C4-2B (cell line): ENCODE measurements at regions not wholly inside any gene's neighbourhood (a gene's known extent, or its start where the extent isn't known, plus 50 kb on each side); places are given as distances from the start of the nearest gene placed in this dataset.

Experiments used
- ZFX ChIP-seq: fragments of 450-650 bp; IDR thresholded peaks from 2 replicates; pipeline ENCODE4 v1.6.1; 2017
- TF ChIP-seq, protein P1 (sequence below): fragments of 450-650 bp; conservative IDR thresholded peaks from 2 replicates; pipeline ENCODE4 v1.5.1; 2017; ENCODE audit warnings: mild to moderate bottlenecking

DNA sequence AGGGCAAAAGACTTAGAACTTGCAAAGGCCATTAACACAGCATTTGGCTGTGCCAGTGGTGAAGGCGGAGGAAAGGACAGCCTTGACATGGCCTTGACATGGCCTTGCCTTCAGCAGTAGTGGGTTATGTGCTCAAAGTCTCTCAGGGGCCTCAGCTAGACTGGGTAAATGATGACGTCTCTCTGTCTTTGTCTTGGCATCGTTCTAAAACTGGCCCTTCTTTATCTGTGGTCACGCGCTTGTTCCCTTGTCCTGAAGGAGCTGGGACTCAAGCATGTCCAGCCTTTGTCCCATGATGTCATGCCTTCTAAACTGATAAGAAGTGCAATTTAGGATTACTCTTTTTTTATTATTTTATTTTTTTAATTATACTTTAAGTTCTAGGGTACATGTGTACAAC, 88.7 kb upstream of the ATP10B start:
- TF ChIP-seq, protein P1, sequence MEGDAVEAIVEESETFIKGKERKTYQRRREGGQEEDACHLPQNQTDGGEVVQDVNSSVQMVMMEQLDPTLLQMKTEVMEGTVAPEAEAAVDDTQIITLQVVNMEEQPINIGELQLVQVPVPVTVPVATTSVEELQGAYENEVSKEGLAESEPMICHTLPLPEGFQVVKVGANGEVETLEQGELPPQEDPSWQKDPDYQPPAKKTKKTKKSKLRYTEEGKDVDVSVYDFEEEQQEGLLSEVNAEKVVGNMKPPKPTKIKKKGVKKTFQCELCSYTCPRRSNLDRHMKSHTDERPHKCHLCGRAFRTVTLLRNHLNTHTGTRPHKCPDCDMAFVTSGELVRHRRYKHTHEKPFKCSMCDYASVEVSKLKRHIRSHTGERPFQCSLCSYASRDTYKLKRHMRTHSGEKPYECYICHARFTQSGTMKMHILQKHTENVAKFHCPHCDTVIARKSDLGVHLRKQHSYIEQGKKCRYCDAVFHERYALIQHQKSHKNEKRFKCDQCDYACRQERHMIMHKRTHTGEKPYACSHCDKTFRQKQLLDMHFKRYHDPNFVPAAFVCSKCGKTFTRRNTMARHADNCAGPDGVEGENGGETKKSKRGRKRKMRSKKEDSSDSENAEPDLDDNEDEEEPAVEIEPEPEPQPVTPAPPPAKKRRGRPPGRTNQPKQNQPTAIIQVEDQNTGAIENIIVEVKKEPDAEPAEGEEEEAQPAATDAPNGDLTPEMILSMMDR: no peak
- TF ChIP-seq ZFX: no peak
